Chondrocyte (in vitro differentiated cells): ENCODE measurements at regions not wholly inside any gene's neighbourhood (a gene's known extent, or its start where the extent isn't known, plus 50 kb on each side); places are given as distances from the start of the nearest gene placed in this dataset.

Experiments used
- DNase-seq: peaks from one replicate; pipeline ENCODE4 v3.0.0; 2021; ENCODE audit warnings: mixed read lengths, low spot score
- H3K27ac Mint-ChIP-seq: one replicate; pipeline ENCODE4 v1.8.0; 2021; ENCODE audit warnings: mild to moderate bottlenecking, moderate library complexity, mixed read lengths; ENCODE audit not compliant: unreplicated experiment
- H3K27me3 Mint-ChIP-seq: 2 replicates; pipeline ENCODE4 v1.8.0; 2021; ENCODE audit warnings: low read depth, mixed read lengths
- H3K36me3 Mint-ChIP-seq: 2 replicates; pipeline ENCODE4 v1.8.0; 2021; ENCODE audit warnings: low read depth, mixed read lengths
- H3K4me1 Mint-ChIP-seq: 2 replicates; pipeline ENCODE4 v1.8.0; 2021; ENCODE audit warnings: low read depth, mild to moderate bottlenecking, mixed read lengths
- H3K4me3 Mint-ChIP-seq: one replicate; pipeline ENCODE4 v1.8.0; 2021; ENCODE audit warnings: mild to moderate bottlenecking, moderate library complexity, mixed read lengths; ENCODE audit not compliant: unreplicated experiment
- H3K9me3 Mint-ChIP-seq: 2 replicates; pipeline ENCODE4 v1.8.0; 2021; ENCODE audit warnings: low read depth, mixed read lengths
- TF ChIP-seq, protein P1 (sequence below): fragments of 200-600 bp; sonication (generic); IDR thresholded peaks from 2 replicates; pipeline ENCODE4 v1.5.0; 2021; ENCODE audit warnings: antibody characterized with exemption, mild to moderate bottlenecking, moderate library complexity

DNA sequence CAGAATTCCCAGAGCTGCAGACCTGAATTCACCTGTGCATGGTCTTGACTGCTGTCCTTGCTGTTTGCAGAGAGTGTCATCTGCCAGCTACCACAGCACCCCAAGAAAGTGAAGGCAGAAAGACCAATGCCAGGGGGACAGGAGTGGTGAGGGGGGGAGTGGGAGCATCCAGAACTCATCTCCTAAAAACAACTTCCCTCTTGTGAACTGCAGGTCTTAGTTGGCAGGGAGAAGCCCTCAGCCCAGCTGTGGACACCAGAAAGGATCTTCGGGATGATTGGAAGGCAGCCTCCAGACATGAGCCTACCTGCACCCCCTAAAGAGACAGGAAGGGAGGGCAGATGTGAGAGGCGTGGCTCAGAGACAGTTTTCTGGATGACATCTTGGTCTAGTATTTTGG, 615.8 kb upstream of the MGMT start:
- Mint-ChIP-seq H3K9me3 (no peaks in the 10 kb centered on the region), H3K36me3 (no peaks in the 10 kb centered on the region)

DNA sequence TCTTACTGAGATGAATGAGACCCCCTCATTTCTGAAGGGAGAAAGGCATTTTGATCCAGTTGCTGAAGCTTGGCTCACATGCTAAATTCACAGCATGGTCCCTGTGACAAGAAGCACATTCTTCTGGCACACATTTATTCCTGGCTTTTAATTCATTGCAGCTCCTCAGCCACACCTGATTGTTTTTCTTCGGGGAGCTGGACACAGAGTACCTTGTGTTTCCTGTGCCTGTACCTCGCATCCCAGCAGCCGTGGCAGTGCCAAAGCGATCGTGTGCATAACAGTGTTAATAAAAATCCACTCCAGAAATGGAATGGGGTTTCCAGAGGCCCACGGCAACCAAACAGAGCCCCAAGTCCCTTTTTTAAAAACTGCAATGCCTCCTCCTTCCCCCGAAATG, 615.3 kb upstream of the MGMT start:
- Mint-ChIP-seq H3K9me3 (no peaks in the 10 kb centered on the region), H3K27me3 (no peaks in the 10 kb centered on the region)
- TF ChIP-seq, protein P1, sequence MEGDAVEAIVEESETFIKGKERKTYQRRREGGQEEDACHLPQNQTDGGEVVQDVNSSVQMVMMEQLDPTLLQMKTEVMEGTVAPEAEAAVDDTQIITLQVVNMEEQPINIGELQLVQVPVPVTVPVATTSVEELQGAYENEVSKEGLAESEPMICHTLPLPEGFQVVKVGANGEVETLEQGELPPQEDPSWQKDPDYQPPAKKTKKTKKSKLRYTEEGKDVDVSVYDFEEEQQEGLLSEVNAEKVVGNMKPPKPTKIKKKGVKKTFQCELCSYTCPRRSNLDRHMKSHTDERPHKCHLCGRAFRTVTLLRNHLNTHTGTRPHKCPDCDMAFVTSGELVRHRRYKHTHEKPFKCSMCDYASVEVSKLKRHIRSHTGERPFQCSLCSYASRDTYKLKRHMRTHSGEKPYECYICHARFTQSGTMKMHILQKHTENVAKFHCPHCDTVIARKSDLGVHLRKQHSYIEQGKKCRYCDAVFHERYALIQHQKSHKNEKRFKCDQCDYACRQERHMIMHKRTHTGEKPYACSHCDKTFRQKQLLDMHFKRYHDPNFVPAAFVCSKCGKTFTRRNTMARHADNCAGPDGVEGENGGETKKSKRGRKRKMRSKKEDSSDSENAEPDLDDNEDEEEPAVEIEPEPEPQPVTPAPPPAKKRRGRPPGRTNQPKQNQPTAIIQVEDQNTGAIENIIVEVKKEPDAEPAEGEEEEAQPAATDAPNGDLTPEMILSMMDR, result no peak

More for the DNA sequence above, 615.8 kb upstream of the MGMT start:
- no peak for DNase-seq
- peaks cover 9% of the 10 kb centered on the region for H3K4me1 Mint-ChIP-seq
- H3K27ac Mint-ChIP-seq, result no peak overlapping the region
- no peaks in the 10 kb centered on the region for H3K27me3 Mint-ChIP-seq
- TF ChIP-seq, protein P1, result no peak
- H3K4me3 Mint-ChIP-seq, result no peak overlapping the region

DNA sequence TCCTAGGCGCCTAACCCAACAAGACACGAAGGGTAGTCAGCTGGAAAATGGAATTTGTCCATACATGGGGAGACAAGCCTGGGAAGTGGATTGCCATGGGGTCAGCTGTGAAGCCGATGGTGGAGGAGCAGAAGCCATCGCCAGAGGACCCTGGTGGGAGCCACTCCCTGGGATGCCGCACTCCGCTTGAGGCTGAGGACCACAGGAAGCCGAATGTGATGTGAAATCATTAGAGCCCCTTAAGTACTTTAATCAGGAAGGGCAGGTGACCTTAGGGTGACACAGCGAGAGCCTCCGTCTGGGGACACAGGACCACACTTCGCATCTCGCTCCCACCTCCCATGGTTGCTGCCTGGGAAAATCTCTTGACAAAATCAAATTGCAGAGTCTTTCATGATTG, 614.6 kb upstream of the MGMT start:
- Mint-ChIP-seq H3K27me3 (no peaks in the 10 kb centered on the region), H3K27ac (no peak overlapping the region), H3K4me3 (no peak overlapping the region), H3K36me3 (no peaks in the 10 kb centered on the region), H3K4me1 (peaks cover 9% of the 10 kb centered on the region), H3K9me3 (no peaks in the 10 kb centered on the region)
- TF ChIP-seq, protein P1, result no peak
- DNase-seq, result no peak

More for the DNA sequence above, 615.3 kb upstream of the MGMT start:
- Mint-ChIP-seq H3K4me1 (peaks cover 9% of the 10 kb centered on the region), H3K27ac (no peak overlapping the region), H3K36me3 (no peaks in the 10 kb centered on the region), H3K4me3 (no peak overlapping the region)
- DNase-seq, result no peak

DNA sequence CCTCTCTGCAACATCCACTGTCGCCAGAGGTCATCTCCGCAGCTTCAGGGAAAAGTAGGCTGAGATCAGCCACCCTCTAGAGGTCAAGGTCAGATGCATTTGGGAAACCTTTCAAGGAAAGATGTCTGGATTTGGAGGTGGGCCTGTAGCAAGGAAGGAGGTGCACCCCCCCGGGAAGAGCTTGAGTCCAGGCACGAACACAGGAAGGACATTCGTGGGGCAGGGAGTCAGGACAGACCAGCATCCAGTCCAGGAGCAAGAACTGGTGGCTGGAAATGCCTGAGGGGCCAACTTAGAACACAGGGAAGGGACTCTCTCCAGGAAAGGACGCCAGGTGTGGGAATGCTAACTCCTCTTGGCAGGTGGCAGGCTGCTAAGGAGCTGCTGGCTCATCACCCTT, 614.1 kb upstream of the MGMT start:
- TF ChIP-seq, protein P1, result no peak
- Mint-ChIP-seq H3K9me3 (no peaks in the 10 kb centered on the region), H3K27ac (no peak overlapping the region), H3K4me1 (peaks cover 9% of the 10 kb centered on the region), H3K4me3 (no peak overlapping the region), H3K27me3 (no peaks in the 10 kb centered on the region), H3K36me3 (no peaks in the 10 kb centered on the region)
- no peak for DNase-seq

DNA sequence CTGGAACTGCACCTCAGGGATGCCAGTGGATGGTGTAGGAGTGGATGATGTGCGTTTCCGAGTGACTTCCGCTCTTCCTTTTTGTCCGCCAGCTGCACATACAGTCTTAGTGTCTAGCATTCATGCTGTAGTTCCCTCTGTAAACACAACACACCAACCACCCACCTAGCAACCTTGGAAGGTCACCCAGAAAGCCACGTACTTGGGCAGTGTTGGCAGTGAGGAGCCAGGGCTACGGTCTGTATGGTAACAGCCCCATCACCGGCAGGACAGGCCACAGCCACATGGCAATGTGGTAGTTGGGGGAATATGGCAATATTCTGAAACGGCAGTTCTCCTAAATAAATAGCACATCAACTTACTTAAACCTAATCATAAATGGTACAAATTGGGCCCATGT, 613.5 kb upstream of the MGMT start:
- Mint-ChIP-seq H3K9me3 (no peaks in the 10 kb centered on the region), H3K36me3 (no peaks in the 10 kb centered on the region), H3K27me3 (no peaks in the 10 kb centered on the region), H3K4me1 (peaks cover 9% of the 10 kb centered on the region), H3K4me3 (no peak overlapping the region), H3K27ac (no peak overlapping the region)
- no peak for DNase-seq
- TF ChIP-seq, protein P1, result no peak
